Right kidney (tissue), 1 donor: ENCODE measurements at regions not wholly inside any gene's neighbourhood (a gene's known extent, or its start where the extent isn't known, plus 50 kb on each side); places are given as distances from the start of the nearest gene placed in this dataset.

Experiments used
- DNase-seq: peaks from one replicate; pipeline ENCODE4 v3.0.0-alpha.2; 2016

DNA sequence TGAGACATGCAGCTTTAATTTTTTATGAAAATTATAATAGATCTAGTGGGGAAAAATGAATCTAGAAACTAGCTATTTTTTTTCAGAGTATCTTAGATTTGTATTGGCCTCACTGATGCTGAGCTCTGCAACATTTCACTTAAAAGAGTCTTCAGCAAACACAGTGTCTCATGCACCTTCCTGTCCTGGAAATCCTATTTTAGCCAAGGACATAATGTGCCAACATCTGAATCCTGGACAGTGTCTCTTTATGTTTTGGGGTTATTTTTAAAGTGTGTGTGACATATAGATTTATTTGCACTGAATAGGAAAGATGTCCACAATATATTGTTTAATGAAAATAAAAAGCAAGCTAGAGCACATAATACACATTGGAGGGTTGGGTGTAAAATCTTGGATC is 199.1 kb upstream of the FMN2 start:
- no peak for DNase-seq

- no peak for DNase-seq
These were observed 198.5 kb upstream of the FMN2 start for GRCh38 chr1:239893127-239893731.

DNA sequence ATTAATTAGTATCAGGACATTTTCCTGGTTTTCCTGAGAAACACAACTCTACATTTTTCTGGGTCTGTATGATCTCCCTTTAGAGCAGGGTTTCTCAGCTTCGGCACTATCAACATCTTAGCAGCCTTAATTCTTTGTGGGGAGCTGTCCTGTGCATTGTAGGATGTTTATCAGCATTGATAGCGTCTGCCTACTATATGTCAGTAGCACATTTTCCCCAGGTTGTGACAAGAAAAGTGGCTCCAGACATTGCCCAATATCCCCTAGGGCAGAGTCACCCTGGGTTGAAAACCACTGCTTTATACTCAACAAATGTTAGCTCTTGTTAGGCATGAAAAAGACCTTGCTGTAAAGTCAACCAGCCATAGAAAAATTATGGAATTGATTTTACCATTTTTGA is 195.1 kb upstream of the FMN2 start:
- DNase-seq: no peak

GRCh38 chr1:239896980-239897379 is 194.7 kb upstream of the FMN2 start:
- no peak for DNase-seq

- DNase-seq: no peak
These were observed 194.2 kb upstream of the FMN2 start for GRCh38 chr1:239897458-239897857.

GRCh38 chr1:239898062-239898730 is 193.5 kb upstream of the FMN2 start:
- DNase-seq: peak; percentile 56

DNA sequence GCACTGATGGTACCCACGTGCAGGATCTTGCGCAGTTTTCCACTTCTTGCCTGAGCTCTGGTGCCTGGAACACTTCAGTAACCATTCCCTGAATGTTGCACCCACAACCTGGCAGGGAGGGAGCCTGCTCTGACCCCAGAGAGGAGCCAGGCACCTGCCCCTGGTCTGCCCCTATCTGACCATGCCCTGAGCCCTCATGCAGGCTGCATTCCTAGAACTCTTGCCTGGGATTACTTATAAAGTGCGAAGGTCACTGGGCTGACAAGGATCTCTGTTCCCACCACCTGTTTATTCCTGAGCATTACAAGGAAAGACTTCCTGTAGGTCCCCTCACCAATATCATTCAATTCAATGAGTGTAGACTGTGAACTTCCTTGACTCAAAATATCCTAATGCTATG is 191.9 kb upstream of the FMN2 start:
- no peak for DNase-seq

DNA sequence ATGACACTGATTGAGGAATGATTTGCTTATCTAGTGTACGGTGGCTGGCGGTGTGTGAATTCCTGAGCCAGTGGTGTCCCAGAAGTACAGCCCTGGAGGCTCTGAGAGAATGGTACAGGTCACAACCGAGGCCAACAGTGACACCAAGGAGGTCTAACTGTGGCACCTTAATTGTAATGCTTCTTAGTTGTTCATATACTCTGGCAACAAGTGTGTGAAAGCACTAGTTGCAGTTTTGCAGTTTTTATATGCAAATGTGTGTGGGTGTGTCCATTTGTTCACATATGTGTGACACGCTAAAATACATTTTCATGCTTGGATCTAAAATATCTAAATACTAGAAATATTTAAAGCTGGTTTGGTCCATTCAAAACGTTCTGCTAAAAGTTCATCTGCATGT is 185.3 kb upstream of the FMN2 start:
- DNase-seq: no peak

- no peak for DNase-seq
These were observed 181.8 kb upstream of the FMN2 start for GRCh38 chr1:239909898-239910297.

GRCh38 chr1:239912471-239912870 is 179.2 kb upstream of the FMN2 start:
- DNase-seq: no peak

DNA sequence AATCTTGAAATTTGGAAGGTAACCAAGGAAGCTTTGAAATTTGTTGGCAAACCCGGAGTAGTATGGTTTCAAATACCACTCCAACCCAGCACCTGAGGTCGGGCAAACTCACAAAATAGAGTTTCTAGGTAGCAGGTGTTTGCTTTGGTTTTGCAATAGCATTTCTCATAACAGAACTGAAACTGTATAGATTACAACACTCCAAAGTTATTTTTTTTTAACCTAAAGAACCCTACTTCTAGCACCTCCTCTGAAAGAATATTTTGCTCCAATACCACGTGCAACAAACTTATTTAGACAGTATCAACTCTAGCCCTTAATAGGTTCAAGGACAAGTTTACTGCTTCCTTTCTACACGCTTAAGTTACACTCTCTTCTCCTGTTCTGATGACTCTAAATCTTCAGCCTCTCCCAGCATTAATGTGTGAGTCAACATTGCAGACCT is 178.5 kb upstream of the FMN2 start:
- no peak for DNase-seq

DNA sequence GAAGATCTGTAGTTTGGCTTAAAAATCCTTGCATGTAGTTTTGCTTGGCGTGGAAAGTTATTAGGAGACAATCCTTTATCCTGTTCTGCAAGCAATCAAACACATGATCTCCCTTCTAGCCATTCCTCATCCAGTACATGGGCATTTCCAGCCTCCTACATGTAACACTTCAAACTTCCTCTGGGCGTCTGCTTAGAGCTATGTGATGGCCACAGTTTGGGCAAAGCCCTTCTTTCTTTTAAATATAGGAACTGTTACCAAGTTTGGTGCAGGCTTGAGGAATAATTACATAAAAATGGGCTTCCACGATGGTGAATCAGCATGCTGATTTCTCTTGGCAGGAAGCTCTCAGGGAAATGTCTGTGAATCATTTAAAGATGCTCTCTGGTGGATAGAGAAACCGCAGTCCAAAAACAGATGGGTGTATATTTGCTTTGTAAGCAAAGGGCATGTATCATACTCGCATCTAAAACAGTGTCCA is 176.9 kb upstream of the FMN2 start:
- no peak for DNase-seq

DNA sequence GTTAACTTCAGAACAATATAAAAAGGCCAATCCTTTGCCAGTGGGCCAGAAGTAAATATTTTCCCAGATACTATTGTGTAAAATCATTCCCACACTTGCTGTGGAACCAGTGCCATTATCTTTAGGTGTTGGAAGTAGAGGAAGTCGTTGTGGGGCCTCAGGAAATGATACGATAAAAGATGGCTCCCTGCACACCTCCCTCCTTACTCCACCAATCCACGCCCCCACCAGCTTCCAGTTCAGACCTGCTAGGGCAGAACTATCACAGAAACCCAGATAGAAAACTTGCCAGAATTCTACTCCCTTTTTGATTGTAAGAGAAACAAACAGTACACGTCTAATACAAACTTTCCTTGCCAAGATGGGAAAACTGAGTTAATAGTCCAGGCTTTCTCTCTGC is 173.0 kb upstream of the FMN2 start:
- DNase-seq: no peak

GRCh38 chr1:239920214-239920613 is 171.5 kb upstream of the FMN2 start:
- no peak for DNase-seq

DNA sequence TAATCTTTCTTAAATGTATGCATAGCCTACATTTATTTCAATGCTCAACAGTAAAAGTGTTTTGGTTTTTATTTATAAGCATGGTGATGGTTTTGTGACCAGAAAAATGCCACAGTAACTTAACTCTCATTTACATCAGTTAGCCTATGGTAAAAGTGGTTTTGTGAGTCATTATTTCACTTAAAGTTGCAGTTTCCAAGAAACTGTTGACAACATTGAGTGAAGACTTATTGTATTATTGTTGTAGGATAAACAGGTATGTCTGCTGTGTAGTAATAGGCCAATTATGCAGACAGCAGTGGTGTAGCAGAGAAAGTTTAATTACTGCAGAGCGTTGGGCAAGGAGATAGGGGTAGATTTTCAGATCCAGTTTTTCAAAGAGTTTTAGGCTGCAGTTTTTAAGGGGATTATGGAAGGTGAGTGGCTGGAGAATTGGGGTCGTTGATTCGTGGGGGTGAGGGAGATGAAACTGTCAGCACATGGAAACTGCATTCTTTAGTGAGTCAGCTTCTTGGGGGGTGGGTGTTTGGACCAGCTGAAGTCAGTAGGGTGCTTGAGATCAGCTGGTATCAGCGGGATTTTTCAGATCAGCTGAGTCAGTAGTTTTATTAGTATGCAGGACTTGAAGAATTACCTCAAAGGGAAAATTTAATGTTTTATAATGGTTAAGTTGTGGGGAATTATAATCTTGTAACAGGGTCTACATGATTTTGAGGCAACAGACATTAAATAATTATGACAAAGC is 168.7 kb upstream of the FMN2 start:
- no peak for DNase-seq

DNA sequence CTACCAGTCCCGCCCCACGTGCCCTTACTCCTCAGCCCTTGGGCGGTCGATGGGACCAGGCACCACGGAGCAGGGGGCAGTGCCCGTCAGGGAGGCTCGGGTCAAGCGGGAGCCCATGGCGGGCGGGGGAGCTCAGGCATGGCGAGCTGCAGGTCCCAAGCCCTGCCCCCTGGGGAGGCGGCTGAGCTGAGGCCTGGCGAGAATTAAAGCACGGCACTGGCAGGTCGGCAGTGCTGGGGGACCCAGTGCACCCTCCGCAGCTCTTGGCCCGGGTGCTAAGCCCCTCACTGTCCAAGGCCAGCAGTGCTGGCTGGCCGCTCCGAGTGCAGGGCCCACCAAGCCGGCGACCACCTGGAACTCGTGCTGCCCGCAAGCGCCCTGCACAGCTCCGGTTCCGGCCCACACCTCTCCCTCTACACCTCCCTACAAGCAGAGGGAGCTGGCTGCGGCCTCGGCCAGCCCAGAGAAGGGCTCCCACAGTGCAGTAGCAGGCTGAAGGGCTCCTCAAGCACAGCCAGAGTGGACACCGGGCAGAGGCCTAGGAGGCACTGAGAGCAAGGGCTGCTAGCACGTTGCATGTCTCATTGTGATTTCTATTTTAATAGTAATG is 166.8 kb upstream of the FMN2 start:
- DNase-seq: no peak

DNA sequence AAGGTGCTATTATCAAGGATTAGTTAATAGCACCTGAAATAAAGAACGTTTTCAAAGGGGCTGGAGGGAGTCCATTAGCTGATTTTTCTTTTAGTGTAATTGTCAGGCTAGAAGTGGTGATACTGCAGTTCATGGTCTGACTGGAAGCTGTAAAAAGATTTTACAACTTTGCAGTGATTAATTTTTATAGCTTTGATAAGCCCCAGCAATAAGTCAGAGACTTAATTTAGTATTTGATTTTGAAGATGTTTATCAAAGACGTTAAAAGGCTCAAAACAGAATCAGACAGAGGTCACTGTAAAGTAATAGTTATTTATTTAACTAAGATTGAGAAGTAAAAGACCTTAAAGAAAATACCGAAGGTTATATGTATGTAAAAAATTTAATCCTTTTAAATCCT is 165.5 kb upstream of the FMN2 start:
- DNase-seq: no peak

DNA sequence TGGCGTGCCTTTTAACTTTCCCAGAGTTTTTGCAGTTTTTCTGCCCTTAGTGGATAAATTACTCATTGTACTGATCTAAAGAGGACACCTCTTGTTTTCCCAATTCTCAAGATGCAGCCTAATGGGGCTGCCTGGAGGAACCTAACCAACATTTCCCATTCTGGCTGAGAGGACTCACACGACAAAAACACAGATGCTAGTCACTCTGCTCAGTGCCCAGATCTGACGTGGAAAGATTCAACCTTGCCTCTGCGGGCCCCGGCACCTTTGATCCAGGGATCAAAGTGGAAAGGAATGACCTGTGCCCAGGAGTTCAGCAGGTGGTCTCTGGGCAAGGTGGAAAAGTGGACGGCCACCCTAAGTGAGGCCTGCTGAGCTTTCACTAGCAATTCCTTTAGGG is 162.4 kb upstream of the FMN2 start:
- DNase-seq: no peak

DNA sequence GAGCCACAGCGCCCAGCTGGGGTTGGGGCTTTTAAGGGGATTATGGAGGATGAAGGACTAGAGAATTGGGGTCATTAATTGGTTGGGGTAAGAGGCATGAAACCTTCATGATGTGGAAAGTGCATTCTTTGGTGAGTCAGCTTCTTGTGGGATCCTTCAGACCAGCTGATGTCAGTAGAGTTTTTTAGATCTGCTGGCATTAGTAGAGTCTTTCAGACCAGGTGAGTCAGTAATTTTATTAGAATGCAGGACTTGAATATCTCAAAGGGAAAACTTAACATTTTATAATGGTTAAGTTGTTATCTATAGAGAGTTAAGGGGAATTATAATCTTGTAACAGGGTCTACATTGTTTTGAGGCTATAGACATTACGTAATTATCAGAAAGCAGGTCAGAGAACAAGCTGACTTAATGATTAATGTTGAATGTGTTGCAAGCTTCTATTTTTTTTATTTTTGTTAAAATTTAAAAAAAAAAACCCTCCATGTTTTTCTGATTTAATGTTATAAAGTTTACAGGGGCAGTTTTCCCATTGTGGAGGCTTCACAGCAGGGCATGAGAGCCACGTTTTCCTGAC is 160.9 kb upstream of the FMN2 start:
- no peak for DNase-seq

DNA sequence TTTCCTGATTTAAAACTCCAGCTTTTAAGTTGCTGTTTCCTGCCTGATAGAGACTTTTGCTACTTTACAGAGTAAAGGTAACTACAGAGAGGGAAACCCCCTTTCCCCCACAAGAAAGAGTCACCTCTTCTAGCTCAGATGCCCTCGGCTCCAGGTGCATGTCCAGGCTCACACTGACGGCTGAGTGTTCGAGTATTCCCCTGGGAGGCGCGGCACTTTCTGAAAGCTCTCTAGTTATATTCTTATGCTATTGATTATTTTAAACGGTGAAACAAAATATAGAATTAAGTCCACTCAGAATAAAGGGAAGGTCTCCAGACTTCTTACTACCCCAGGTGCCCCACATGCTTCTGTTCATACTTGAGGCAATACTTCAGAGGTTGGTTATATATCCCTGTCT is 160.3 kb upstream of the FMN2 start:
- no peak for DNase-seq

DNA sequence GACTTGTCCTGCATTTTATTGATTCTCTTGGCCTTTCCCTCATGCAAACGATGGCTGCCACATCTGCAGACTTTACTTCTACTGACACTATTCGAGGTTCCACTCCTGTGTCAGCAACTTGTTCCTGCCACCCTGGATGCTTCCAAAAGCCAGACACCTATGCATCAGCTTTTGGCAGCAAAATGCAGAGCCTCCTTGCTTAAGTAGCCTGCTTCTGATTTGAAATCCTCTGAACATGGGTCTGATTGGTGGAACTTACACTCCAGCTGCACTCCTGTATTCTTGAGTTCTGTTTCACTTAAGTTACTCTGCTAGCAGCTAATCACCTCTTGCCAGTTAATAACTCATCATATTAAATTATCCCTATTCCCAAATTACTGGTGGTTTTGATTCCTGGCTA is 152.1 kb upstream of the FMN2 start:
- no peak for DNase-seq

DNA sequence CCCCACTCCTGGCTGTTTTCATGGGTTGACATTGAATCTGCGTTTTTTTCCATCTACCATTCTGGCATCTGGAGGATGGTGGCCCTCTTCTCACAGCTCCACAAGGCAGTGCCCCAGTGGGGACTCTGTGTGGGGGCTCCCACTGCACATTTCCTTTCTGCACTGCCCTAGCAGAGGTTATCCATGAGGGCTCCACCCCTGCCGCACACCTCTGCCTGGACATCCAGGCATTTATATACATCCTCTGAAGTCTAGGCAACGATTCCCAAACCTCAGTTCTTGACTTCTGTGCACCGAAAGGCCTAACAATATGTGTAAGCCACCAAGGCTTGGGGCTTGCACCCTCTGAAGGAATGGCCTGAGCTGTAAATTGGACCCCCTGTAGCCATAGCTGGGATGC is 147.9 kb upstream of the FMN2 start:
- no peak for DNase-seq

- DNase-seq: no peak
These were observed 147.0 kb upstream of the FMN2 start for GRCh38 chr1:239944666-239945065.
